HepG2 (cell line): ENCODE measurements at regions not wholly inside any gene's neighbourhood (a gene's known extent, or its start where the extent isn't known, plus 50 kb on each side); places are given as distances from the start of the nearest gene placed in this dataset.

ENCODE experiments used
- FIP1L1 ChIP-seq: fragments of 200-400 bp; formaldehyde crosslinking; IDR thresholded peaks from 2 replicates; pipeline ENCODE4 v1.6.1; 2018; ENCODE audit warnings: low read depth, mild to moderate bottlenecking, low read length, moderate library complexity, borderline replicate concordance; ENCODE audit not compliant: insufficient read depth
- KAT2B ChIP-seq: fragments of 150-350 bp; IDR thresholded peaks from 2 replicates; pipeline ENCODE4 v1.6.1; 2014; ENCODE audit warnings: low read depth, low read length, borderline replicate concordance
- MLLT10 ChIP-seq: sonication (generic); formaldehyde crosslinking; IDR thresholded peaks from 2 replicates; pipeline ENCODE4 v1.4.0; 2020; ENCODE audit warnings: missing genetic modification reagents
- NFYC ChIP-seq: IDR thresholded peaks from 2 replicates; pipeline ENCODE4 v1.6.1; 2016; ENCODE audit warnings: missing genetic modification reagents, missing compliant biosample characterization
- SALL1 ChIP-seq: sonication (generic); formaldehyde crosslinking; IDR thresholded peaks from 2 replicates; pipeline ENCODE4 v1.8.0; 2022; ENCODE audit warnings: mild to moderate bottlenecking, missing genetic modification reagents
- SRY ChIP-seq: sonication (generic); formaldehyde crosslinking; IDR thresholded peaks from 2 replicates; pipeline ENCODE4 v1.8.0; 2022; ENCODE audit warnings: mild to moderate bottlenecking, missing genetic modification reagents
- YEATS4 ChIP-seq: sonication (generic); formaldehyde crosslinking; IDR thresholded peaks from 2 replicates; pipeline ENCODE4 v1.4.0; 2020; ENCODE audit warnings: missing genetic modification reagents, borderline replicate concordance
- ZBTB3 ChIP-seq: sonication (generic); formaldehyde crosslinking; IDR thresholded peaks from 2 replicates; pipeline ENCODE4 v1.4.0; 2020; ENCODE audit warnings: low read depth, mild to moderate bottlenecking, moderate library complexity, missing genetic modification reagents, borderline replicate concordance
- ZFP82 ChIP-seq: sonication (generic); formaldehyde crosslinking; IDR thresholded peaks from 2 replicates; pipeline ENCODE4 v1.5.1; 2020; ENCODE audit warnings: mild to moderate bottlenecking, missing genetic modification reagents, borderline replicate concordance
- ZNF180 ChIP-seq: sonication (generic); formaldehyde crosslinking; IDR thresholded peaks from 2 replicates; pipeline ENCODE4 v1.4.0; 2020; ENCODE audit warnings: low read depth, missing genetic modification reagents, borderline replicate concordance
- ZNF607 ChIP-seq: sonication (generic); formaldehyde crosslinking; IDR thresholded peaks from 2 replicates; pipeline ENCODE4 v1.5.1; 2020; ENCODE audit warnings: missing genetic modification reagents, mild to moderate bottlenecking, borderline replicate concordance
- ZNF678 ChIP-seq: sonication (generic); formaldehyde crosslinking; IDR thresholded peaks from 2 replicates; pipeline ENCODE4 v1.4.0; 2020; ENCODE audit warnings: mild to moderate bottlenecking, missing genetic modification reagents
- ZNF776 ChIP-seq: sonication (generic); formaldehyde crosslinking; IDR thresholded peaks from 2 replicates; pipeline ENCODE4 v1.4.0; 2020; ENCODE audit warnings: mild to moderate bottlenecking, missing genetic modification reagents
- TF ChIP-seq, protein P1 (sequence below), 2 experiments: fragments of 450-650 bp in 1 of 2; sonication (generic) in 1 of 2; formaldehyde crosslinking in 1 of 2; IDR thresholded peaks; 2 replicates each; pipeline versions ENCODE4 v1.6.1 to v1.8.0; 2016 to 2022; ENCODE audit warnings: antibody characterized with exemption in 1 of 2, mild to moderate bottlenecking in 1 of 2, missing genetic modification reagents in 1 of 2
- TF ChIP-seq, protein P2 (sequence below): sonication (generic); formaldehyde crosslinking; IDR thresholded peaks from 2 replicates; pipeline ENCODE4 v1.4.0; 2020; ENCODE audit warnings: missing genetic modification reagents
- TF ChIP-seq, protein P3 (sequence below): sonication (generic); formaldehyde crosslinking; IDR thresholded peaks from 2 replicates; pipeline ENCODE4 v1.5.0; 2020; ENCODE audit warnings: mild to moderate bottlenecking, missing genetic modification reagents

DNA sequence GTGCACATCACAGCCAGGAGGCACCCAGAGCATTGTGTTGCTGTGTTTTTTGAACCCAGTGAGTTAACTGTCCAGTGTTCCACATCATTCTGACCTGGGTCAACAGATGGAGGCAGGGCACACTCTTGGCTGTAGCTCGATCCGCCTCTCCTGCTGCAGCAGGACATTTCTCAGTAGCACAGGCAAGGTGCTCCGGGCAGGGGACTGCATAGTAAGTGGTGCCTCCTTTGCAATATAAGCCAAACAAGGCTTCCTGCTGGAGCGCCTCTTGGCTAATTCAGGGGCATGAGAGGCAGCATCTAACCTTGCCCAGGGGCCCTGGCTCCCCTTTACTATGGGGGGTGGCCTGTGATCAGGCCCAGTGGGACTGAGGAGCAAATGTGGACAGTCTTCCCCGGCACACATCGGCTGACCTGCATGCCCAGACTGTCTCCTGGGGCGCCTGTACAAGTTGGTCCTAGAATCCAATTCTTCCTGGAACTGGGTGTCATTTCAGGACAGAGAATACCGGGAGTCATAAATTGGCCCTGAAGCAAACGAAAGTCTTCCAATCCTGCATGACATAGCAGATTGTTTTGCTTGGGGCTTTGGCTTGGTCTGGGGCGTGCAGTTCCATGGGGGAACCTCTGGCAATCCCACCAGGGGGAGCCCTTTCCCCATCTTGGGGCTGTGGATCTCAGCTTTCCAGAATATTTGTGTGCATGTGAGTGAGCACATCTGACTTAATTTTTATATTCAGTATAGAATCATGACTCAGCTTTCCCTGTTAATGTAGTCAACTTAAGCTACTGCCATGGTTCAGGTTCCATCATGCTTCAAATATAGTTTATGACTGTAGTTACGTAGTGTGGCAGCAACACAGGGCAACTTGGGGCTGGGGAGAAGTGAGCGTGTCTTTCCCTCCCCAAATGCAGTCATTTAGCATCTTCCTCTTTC, 56.0 kb upstream of the DDR1 start (continued):
- TF ChIP-seq ZNF607 = no peak
- no peak for TF ChIP-seq ZNF678
- no peak for TF ChIP-seq ZNF180 (CRISPR knock-in tag)
- no peak for TF ChIP-seq KAT2B
- TF ChIP-seq MLLT10 = no peak
- TF ChIP-seq, protein P1, sequence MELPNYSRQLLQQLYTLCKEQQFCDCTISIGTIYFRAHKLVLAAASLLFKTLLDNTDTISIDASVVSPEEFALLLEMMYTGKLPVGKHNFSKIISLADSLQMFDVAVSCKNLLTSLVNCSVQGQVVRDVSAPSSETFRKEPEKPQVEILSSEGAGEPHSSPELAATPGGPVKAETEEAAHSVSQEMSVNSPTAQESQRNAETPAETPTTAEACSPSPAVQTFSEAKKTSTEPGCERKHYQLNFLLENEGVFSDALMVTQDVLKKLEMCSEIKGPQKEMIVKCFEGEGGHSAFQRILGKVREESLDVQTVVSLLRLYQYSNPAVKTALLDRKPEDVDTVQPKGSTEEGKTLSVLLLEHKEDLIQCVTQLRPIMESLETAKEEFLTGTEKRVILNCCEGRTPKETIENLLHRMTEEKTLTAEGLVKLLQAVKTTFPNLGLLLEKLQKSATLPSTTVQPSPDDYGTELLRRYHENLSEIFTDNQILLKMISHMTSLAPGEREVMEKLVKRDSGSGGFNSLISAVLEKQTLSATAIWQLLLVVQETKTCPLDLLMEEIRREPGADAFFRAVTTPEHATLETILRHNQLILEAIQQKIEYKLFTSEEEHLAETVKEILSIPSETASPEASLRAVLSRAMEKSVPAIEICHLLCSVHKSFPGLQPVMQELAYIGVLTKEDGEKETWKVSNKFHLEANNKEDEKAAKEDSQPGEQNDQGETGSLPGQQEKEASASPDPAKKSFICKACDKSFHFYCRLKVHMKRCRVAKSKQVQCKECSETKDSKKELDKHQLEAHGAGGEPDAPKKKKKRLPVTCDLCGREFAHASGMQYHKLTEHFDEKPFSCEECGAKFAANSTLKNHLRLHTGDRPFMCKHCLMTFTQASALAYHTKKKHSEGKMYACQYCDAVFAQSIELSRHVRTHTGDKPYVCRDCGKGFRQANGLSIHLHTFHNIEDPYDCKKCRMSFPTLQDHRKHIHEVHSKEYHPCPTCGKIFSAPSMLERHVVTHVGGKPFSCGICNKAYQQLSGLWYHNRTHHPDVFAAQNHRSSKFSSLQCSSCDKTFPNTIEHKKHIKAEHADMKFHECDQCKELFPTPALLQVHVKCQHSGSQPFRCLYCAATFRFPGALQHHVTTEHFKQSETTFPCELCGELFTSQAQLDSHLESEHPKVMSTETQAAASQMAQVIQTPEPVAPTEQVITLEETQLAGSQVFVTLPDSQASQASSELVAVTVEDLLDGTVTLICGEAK (IDR thresholded peaks at IDR 0.05) = no peak
- TF ChIP-seq, protein P1 (CRISPR knock-in tag; IDR thresholded peaks at IDR 0.05) = no peak
- TF ChIP-seq, protein P2, sequence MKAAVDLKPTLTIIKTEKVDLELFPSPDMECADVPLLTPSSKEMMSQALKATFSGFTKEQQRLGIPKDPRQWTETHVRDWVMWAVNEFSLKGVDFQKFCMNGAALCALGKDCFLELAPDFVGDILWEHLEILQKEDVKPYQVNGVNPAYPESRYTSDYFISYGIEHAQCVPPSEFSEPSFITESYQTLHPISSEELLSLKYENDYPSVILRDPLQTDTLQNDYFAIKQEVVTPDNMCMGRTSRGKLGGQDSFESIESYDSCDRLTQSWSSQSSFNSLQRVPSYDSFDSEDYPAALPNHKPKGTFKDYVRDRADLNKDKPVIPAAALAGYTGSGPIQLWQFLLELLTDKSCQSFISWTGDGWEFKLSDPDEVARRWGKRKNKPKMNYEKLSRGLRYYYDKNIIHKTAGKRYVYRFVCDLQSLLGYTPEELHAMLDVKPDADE = no peak
- TF ChIP-seq SALL1 = peak; percentile 76
- no peak for TF ChIP-seq ZFP82
- peak; percentile 51; the same call in 1 of the 2 replicates for TF ChIP-seq YEATS4 (CRISPR knock-in tag)
- no peak for TF ChIP-seq ZBTB3
- TF ChIP-seq, protein P3, sequence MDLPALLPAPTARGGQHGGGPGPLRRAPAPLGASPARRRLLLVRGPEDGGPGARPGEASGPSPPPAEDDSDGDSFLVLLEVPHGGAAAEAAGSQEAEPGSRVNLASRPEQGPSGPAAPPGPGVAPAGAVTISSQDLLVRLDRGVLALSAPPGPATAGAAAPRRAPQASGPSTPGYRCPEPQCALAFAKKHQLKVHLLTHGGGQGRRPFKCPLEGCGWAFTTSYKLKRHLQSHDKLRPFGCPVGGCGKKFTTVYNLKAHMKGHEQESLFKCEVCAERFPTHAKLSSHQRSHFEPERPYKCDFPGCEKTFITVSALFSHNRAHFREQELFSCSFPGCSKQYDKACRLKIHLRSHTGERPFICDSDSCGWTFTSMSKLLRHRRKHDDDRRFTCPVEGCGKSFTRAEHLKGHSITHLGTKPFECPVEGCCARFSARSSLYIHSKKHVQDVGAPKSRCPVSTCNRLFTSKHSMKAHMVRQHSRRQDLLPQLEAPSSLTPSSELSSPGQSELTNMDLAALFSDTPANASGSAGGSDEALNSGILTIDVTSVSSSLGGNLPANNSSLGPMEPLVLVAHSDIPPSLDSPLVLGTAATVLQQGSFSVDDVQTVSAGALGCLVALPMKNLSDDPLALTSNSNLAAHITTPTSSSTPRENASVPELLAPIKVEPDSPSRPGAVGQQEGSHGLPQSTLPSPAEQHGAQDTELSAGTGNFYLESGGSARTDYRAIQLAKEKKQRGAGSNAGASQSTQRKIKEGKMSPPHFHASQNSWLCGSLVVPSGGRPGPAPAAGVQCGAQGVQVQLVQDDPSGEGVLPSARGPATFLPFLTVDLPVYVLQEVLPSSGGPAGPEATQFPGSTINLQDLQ (CRISPR knock-in tag) = no peak
- TF ChIP-seq FIP1L1 = no peak
- no peak for TF ChIP-seq NFYC
- no peak for TF ChIP-seq SRY
- no peak for TF ChIP-seq ZNF776 (CRISPR knock-in tag)
